AG04450 (cell line): ENCODE measurements at regions not wholly inside any gene's neighbourhood (a gene's known extent, or its start where the extent isn't known, plus 50 kb on each side); places are given as distances from the start of the nearest gene placed in this dataset.

Experiments
- CTCF ChIA-PET: fragments of 300-600, 350-600 bp; formaldehyde crosslinking; extraction: SDS; loops from one replicate; lab custom pipeline; 2022; ENCODE audit warnings: antibody characterized with exemption, inconsistent platforms; lab: Charles Lee
- POLR2A ChIA-PET: fragments of 350-600 bp; formaldehyde crosslinking; extraction: SDS; loops from one replicate; lab custom pipeline; 2021; ENCODE audit warnings: antibody characterized with exemption, inconsistent platforms; lab: Yijun Ruan, JAX
- DNase-seq: peaks from one replicate; pipeline ENCODE4 v3.0.0-alpha.2; 2011; ENCODE audit warnings: low read depth, low spot score
- H3K27ac ChIP-seq: one replicate; pipeline ENCODE4 v1.5.1; 2012; ENCODE audit warnings: low read depth, low read length, control low read depth
- H3K27me3 ChIP-seq: one replicate; pipeline ENCODE4 v1.6.0; 2012; ENCODE audit warnings: low read length; ENCODE audit not compliant: control insufficient read depth, insufficient read depth
- H3K4me3 ChIP-seq: 2 replicates; pipeline ENCODE4 v1.5.1; 2011; ENCODE audit warnings: mild to moderate bottlenecking, low read depth, low read length, control low read depth
- H3K9me3 ChIP-seq: 2 replicates; pipeline ENCODE4 v1.5.1; 2012; ENCODE audit warnings: low read length; ENCODE audit not compliant: control insufficient read depth, insufficient read depth
- TF ChIP-seq, protein P1 (sequence below): IDR thresholded peaks from 2 replicates; pipeline ENCODE4 v1.5.1; 2011; ENCODE audit warnings: low read depth, low read length, control low read depth, inconsistent platforms

DNA sequence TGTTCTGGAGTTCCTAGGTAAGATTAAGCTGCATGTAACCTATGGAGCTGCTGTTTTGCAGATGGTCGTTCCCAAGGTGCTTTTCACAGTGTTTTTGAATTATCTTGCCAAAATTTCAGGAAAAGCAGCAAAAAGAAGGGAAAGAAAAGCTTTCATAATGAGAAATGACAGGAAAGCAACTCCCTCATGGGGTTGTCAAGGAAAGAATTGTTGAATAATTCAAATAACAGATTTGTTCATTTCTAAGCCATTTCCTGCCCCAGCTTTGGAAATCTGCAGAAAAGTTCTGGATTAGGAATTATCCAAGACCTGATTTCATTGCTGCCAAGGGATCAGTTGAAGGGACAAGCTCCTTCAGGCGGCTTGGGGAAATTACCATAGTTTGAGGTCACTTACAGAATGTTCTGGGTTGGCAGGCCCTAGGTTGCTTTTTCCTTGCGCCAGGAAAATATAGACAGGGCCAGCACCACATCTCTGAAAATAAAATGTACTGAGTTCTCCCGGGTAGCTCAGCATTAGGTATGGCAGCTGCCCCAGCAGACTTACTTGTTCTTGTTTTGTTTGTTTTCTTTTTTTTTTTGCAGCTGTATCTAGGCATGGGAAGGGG lies 354.7 kb downstream of the STIM2 start:
- Histone ChIP-seq H3K9me3 (no peaks in the 10 kb centered on the region), H3K4me3 (no peak overlapping the region), H3K27me3 (no peaks in the 10 kb centered on the region), H3K27ac (no peak overlapping the region)
- ChIA-PET CTCF (no interaction called here), POLR2A (no interaction called here)
- no peak for DNase-seq
- TF ChIP-seq, protein P1, sequence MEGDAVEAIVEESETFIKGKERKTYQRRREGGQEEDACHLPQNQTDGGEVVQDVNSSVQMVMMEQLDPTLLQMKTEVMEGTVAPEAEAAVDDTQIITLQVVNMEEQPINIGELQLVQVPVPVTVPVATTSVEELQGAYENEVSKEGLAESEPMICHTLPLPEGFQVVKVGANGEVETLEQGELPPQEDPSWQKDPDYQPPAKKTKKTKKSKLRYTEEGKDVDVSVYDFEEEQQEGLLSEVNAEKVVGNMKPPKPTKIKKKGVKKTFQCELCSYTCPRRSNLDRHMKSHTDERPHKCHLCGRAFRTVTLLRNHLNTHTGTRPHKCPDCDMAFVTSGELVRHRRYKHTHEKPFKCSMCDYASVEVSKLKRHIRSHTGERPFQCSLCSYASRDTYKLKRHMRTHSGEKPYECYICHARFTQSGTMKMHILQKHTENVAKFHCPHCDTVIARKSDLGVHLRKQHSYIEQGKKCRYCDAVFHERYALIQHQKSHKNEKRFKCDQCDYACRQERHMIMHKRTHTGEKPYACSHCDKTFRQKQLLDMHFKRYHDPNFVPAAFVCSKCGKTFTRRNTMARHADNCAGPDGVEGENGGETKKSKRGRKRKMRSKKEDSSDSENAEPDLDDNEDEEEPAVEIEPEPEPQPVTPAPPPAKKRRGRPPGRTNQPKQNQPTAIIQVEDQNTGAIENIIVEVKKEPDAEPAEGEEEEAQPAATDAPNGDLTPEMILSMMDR: no peak

DNA sequence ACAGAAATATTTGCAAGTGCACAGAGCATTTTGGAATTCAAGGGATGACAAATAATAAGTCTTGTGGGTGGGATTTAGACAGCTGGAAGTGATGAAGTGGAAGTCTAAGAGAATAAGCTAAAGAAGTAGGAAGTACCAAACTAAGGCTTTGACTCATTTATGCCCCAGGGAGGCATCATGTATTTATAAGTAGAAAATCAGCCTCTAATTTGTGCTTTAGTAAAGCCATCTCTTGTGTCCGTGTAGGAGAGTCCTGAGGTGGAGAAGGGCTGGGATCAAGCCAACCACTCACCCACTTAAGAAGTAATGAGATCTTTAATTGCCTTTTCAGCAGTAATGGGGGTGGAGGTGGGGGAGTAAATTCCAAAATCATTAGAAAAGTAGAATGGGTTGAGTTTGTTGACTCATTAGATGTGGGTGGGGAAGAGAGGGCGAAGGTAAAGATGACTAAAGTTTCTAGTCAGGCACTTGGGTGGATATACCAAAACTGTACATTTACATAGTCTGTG lies 356.7 kb downstream of the STIM2 start:
- Histone ChIP-seq H3K4me3 (no peak overlapping the region), H3K27ac (no peak overlapping the region), H3K27me3 (no peaks in the 10 kb centered on the region), H3K9me3 (no peaks in the 10 kb centered on the region)
- TF ChIP-seq, protein P1: no peak
- POLR2A ChIA-PET: no interaction called here
- CTCF ChIA-PET: no interaction called here
- DNase-seq: no peak

DNA sequence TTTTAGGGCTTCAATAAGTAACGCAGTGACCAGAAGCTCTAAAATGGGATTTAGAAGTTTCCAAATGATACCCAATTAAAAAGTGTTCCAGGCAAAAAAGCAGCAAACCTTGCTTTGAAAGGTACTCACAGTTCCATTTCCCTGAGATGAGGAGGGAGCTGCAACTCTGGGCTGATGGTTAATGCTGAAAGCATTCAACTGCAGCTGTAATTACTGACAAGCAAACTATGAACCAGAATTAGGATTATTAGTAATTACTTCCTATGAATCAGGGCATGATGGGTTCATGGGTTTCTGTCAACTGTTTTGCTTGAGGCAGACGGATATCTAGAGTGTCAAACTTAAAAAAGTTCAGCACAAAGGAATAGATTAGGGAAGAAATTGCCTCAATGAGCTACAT lies 357.4 kb downstream of the STIM2 start:
- TF ChIP-seq, protein P1: no peak
- Histone ChIP-seq H3K4me3 (no peak overlapping the region), H3K27ac (no peak overlapping the region), H3K9me3 (no peaks in the 10 kb centered on the region), H3K27me3 (no peaks in the 10 kb centered on the region)
- ChIA-PET POLR2A (no interaction called here), CTCF (no interaction called here)
- no peak for DNase-seq

- no peak for DNase-seq
- ChIA-PET CTCF (no interaction called here), POLR2A (no interaction called here)
- Histone ChIP-seq H3K27me3 (no peaks in the 10 kb centered on the region), H3K4me3 (no peak overlapping the region), H3K27ac (no peak overlapping the region), H3K9me3 (peaks cover 4% of the 10 kb centered on the region; the same call in 1 of the 2 replicates)
- TF ChIP-seq, protein P1: no peak
Observed at GRCh38 chr4:27223326-27223725, 362.7 kb downstream of the STIM2 start.

- H3K27me3 ChIP-seq: no peaks in the 10 kb centered on the region
- no peak overlapping the region for H3K4me3 ChIP-seq
- POLR2A ChIA-PET: no interaction called here
- no peak for DNase-seq
- H3K27ac ChIP-seq: no peak overlapping the region
- CTCF ChIA-PET: no interaction called here
- no peaks in the 10 kb centered on the region for H3K9me3 ChIP-seq
- TF ChIP-seq, protein P1: no peak
Observed at GRCh38 chr4:27233531-27233930, 372.9 kb downstream of the STIM2 start.
